ENCODE measurements at regions not wholly inside any gene's neighbourhood (a gene's known extent, or its start where the extent isn't known, plus 50 kb on each side); places are given as distances from the start of the nearest gene placed in this dataset.
A peak's percentile ranks its signal among the peaks of the same experiment; 100 is the strongest.

- no peaks in the 10 kb centered on the region for H3K36me3 Mint-ChIP-seq (ENCODE audit: insufficient read depth)
- no peak overlapping the region for H3K4me3 Mint-ChIP-seq (ENCODE audit: low read depth)
- peaks cover 11% of the 10 kb centered on the region for H3K4me1 Mint-ChIP-seq (ENCODE audit: low read depth)
- TF ChIP-seq CTCF (IDR thresholded peaks at IDR 0.05; ENCODE audit: unreplicated experiment), result no peak
- no peaks in the 10 kb centered on the region for H3K9me3 Mint-ChIP-seq (ENCODE audit: low read depth)
- H3K27ac Mint-ChIP-seq, result no peak overlapping the region
- no peak for DNase-seq (ENCODE audit: low spot score, unreplicated experiment)
- peaks cover 26% of the 10 kb centered on the region for H3K27me3 Mint-ChIP-seq
Observed at GRCh38 chr21:38995071-38995669, 188.1 kb downstream of the PSMG1 start.

DNA sequence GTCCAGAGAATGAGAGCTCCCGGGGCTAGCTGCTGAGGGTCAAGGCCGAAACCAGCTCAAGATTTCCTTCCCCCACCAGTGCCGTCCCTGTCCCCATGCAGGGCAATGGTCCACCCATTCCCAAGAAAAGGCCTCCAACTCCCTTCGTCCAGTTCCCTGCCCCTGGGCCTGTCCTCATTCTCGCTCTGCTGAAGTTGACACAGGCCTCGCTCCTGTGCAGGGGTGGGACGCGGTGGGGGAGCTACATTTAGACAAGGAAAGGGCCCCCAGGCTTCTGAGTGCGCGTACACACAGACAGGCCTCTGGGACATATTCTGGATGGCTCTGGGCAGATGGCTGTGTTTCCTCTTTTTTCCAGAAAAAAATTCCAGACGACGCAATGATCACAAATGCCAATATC is 188.3 kb downstream of the ETS2 start:
- no peak overlapping the region for H3K4me3 Mint-ChIP-seq (ENCODE audit: low read depth)
- H3K9me3 Mint-ChIP-seq (ENCODE audit: low read depth), result no peaks in the 10 kb centered on the region
- peaks cover 23% of the 10 kb centered on the region for H3K4me1 Mint-ChIP-seq (ENCODE audit: low read depth)
- peaks cover 26% of the 10 kb centered on the region for H3K27me3 Mint-ChIP-seq
- DNase-seq (ENCODE audit: low spot score, unreplicated experiment), result no peak
- TF ChIP-seq CTCF (IDR thresholded peaks at IDR 0.05; ENCODE audit: unreplicated experiment), result no peak
- H3K36me3 Mint-ChIP-seq (ENCODE audit: insufficient read depth), result no peaks in the 10 kb centered on the region
- no peak overlapping the region for H3K27ac Mint-ChIP-seq

GRCh38 chr21:38993561-38993960 is 187.8 kb downstream of the ETS2 start:
- H3K4me1 Mint-ChIP-seq (ENCODE audit: low read depth), result peaks cover 25% of the 10 kb centered on the region
- DNase-seq (ENCODE audit: low spot score, unreplicated experiment), result no peak

GRCh38 chr21:38992737-38993136 is 187.0 kb downstream of the ETS2 start:
- peaks cover 27% of the 10 kb centered on the region for H3K4me1 Mint-ChIP-seq (ENCODE audit: low read depth)
- TF ChIP-seq CTCF (IDR thresholded peaks at IDR 0.05; ENCODE audit: unreplicated experiment), result no peak
- H3K27me3 Mint-ChIP-seq, result peaks cover 28% of the 10 kb centered on the region
- no peak overlapping the region for H3K27ac Mint-ChIP-seq
- no peaks in the 10 kb centered on the region for H3K9me3 Mint-ChIP-seq (ENCODE audit: low read depth)
- DNase-seq (ENCODE audit: low spot score, unreplicated experiment), result no peak
- no peak overlapping the region for H3K4me3 Mint-ChIP-seq (ENCODE audit: low read depth)
- H3K36me3 Mint-ChIP-seq (ENCODE audit: insufficient read depth), result no peaks in the 10 kb centered on the region

More at GRCh38 chr21:38993561-38993960, 187.8 kb downstream of the ETS2 start:
- no peak for TF ChIP-seq CTCF (IDR thresholded peaks at IDR 0.05; ENCODE audit: unreplicated experiment)
- peaks cover 28% of the 10 kb centered on the region for H3K27me3 Mint-ChIP-seq
- H3K4me3 Mint-ChIP-seq (ENCODE audit: low read depth), result no peak overlapping the region
- H3K36me3 Mint-ChIP-seq (ENCODE audit: insufficient read depth), result no peaks in the 10 kb centered on the region
- H3K9me3 Mint-ChIP-seq (ENCODE audit: low read depth), result no peaks in the 10 kb centered on the region
- H3K27ac Mint-ChIP-seq, result no peak overlapping the region

DNA sequence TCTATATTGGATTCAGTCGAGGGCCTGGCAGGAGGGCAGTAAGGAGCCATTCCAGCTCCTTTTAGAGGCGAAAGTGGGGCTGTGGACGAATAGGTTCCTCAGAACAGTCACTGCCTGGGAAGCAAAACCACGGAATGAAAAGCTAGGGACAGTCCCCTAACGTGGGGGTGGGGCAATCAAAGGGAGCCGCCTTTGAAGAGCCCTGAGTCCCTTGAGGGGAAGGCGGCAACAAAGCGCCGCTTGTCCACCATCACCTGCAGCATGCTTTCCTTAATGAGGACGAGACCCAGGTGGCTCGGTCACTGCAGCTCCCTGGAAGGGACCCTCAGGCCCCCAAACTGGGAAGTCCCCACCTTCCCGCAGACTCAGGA is 184.7 kb downstream of the ETS2 start:
- Mint-ChIP-seq H3K27ac (peak overlapping the region; percentile 73), H3K4me3 (ENCODE audit: low read depth) (no peak overlapping the region), H3K27me3 (peaks cover 24% of the 10 kb centered on the region), H3K4me1 (ENCODE audit: low read depth) (peaks cover 26% of the 10 kb centered on the region), H3K36me3 (ENCODE audit: insufficient read depth) (no peaks in the 10 kb centered on the region), H3K9me3 (ENCODE audit: low read depth) (no peaks in the 10 kb centered on the region)
- DNase-seq (ENCODE audit: low spot score, unreplicated experiment), result no peak
- no peak for TF ChIP-seq CTCF (IDR thresholded peaks at IDR 0.05; ENCODE audit: unreplicated experiment)

Measured in progenitor cell of endocrine pancreas (in vitro differentiated cells).